Hepatocyte (in vitro differentiated cells): ENCODE measurements at regions not wholly inside any gene's neighbourhood (a gene's known extent, or its start where the extent isn't known, plus 50 kb on each side); places are given as distances from the start of the nearest gene placed in this dataset.

Experiments
- CTCF ChIP-seq: fragments of 200-600 bp; sonication (generic); IDR thresholded peaks from 2 replicates; pipeline ENCODE4 v1.5.1; 2016; ENCODE audit warnings: antibody characterized with exemption, mild to moderate bottlenecking; ENCODE audit not compliant: poor library complexity
- EZH2 ChIP-seq: fragments of 200-600 bp; sonication (generic); IDR thresholded peaks from 2 replicates; pipeline ENCODE4 v1.6.1; 2016; ENCODE audit warnings: antibody characterized with exemption, mild to moderate bottlenecking, borderline replicate concordance
- EZH2phosphoT487 ChIP-seq: fragments of 200-600 bp; sonication (generic); IDR thresholded peaks from one replicate; pipeline ENCODE4 v1.6.1; 2018; ENCODE audit warnings: antibody characterized with exemption, mild to moderate bottlenecking, low read depth, moderate library complexity; ENCODE audit not compliant: unreplicated experiment, severe bottlenecking

- TF ChIP-seq CTCF, result no peak
- TF ChIP-seq EZH2, result no peak
- TF ChIP-seq EZH2phosphoT487, result no peak
Observed at GRCh38 chr2:149657401-149658040, 69.9 kb upstream of the MMADHC start.
